Erythroblast (primary cell): ENCODE measurements at regions not wholly inside any gene's neighbourhood (a gene's known extent, or its start where the extent isn't known, plus 50 kb on each side); places are given as distances from the start of the nearest gene placed in this dataset.

Experiments used
- GATA1 ChIP-seq: IDR thresholded peaks from 2 replicates; pipeline ENCODE4 v1.6.1; 2011; ENCODE audit warnings: low read depth, mild to moderate bottlenecking, control low read depth, low read length, moderate library complexity
- POLR2A ChIP-seq: IDR thresholded peaks from 2 replicates; pipeline ENCODE4 v1.6.1; 2011; ENCODE audit warnings: mild to moderate bottlenecking, low read length

- no peak for TF ChIP-seq POLR2A
- no peak for TF ChIP-seq GATA1
These were observed 496.5 kb downstream of the TOX3 start for GRCh38 chr16:52050418-52050817.
